ENCODE measurements at regions not wholly inside any gene's neighbourhood (a gene's known extent, or its start where the extent isn't known, plus 50 kb on each side); places are given as distances from the start of the nearest gene placed in this dataset.

DNA sequence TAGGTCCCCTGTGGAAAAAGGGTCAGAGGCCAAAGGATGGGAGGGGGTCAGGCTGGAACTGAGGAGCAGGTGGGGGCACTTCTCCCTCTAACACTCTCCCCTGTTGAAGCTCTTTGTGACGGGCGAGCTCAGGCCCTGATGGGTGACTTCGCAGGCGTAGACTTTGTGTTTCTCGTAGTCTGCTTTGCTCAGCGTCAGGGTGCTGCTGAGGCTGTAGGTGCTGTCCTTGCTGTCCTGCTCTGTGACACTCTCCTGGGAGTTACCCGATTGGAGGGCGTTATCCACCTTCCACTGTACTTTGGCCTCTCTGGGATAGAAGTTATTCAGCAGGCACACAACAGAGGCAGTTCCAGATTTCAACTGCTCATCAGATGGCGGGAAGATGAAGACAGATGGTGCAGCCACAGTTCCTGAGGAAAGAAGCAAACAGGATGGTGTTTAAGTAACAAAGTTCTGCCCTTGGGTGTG, 165.8 kb downstream of the RPIA start:
- TF ChIP-seq POLR2A (IDR thresholded peaks at IDR 0.05; ENCODE audit: low read length) (no peak), GATA1 (IDR thresholded peaks at IDR 0.05; ENCODE audit: low read depth, low read length) (no peak)
